ENCODE measurements at regions not wholly inside any gene's neighbourhood (a gene's known extent, or its start where the extent isn't known, plus 50 kb on each side); places are given as distances from the start of the nearest gene placed in this dataset.

DNA sequence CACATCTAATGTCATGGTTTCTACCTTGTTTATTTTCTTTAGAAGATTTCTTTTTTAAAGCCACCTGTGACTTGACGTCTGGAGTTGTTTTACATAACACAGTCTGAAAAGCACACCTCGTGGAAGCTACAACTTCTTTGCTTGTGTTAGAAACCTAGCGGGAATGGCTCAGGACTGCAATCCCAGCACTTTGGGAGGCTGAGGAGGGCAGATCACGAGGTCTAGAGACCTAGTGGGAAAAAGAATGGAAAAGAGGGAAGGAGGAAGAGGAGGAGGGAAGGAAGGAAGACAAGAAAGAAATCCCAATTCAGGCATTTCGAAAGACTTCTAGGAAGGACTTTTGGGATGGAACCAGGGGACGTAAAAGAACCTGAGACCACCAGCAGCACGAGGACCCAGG lies 146.3 kb upstream of the CELF2 start:
- DNase-seq (ENCODE audit: low read depth), result no peak
- Histone ChIP-seq H3K27me3 (ENCODE audit: insufficient read depth, low read length) (no peaks in the 10 kb centered on the region), H4K20me1 (ENCODE audit: insufficient read depth, low read length) (no peaks in the 10 kb centered on the region), H3K36me3 (ENCODE audit: insufficient read depth, low read length) (no peaks in the 10 kb centered on the region), H3K79me2 (ENCODE audit: insufficient read depth, low read length) (no peaks in the 10 kb centered on the region), H3K9me3 (ENCODE audit: insufficient read depth, low read depth, low read length) (no peaks in the 10 kb centered on the region), H3K4me2 (ENCODE audit: low read length) (peak overlapping the region; percentile 68), H3K4me3 (ENCODE audit: insufficient read depth, low read depth, low read length) (no peak overlapping the region), H3K4me1 (ENCODE audit: insufficient read depth, low read length) (peaks cover 40% of the 10 kb centered on the region), H2AFZ (ENCODE audit: low read depth, low read length) (no peak overlapping the region), H3K27ac (ENCODE audit: low read depth, low read length) (peak overlapping the region; percentile 94), H3K9ac (ENCODE audit: low read length) (peak overlapping the region; percentile 69)
- TF ChIP-seq, protein P1, sequence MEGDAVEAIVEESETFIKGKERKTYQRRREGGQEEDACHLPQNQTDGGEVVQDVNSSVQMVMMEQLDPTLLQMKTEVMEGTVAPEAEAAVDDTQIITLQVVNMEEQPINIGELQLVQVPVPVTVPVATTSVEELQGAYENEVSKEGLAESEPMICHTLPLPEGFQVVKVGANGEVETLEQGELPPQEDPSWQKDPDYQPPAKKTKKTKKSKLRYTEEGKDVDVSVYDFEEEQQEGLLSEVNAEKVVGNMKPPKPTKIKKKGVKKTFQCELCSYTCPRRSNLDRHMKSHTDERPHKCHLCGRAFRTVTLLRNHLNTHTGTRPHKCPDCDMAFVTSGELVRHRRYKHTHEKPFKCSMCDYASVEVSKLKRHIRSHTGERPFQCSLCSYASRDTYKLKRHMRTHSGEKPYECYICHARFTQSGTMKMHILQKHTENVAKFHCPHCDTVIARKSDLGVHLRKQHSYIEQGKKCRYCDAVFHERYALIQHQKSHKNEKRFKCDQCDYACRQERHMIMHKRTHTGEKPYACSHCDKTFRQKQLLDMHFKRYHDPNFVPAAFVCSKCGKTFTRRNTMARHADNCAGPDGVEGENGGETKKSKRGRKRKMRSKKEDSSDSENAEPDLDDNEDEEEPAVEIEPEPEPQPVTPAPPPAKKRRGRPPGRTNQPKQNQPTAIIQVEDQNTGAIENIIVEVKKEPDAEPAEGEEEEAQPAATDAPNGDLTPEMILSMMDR (IDR thresholded peaks at IDR 0.05; ENCODE audit: insufficient read depth, low read depth, low read length), result no peak
- TF ChIP-seq EZH2 (IDR thresholded peaks at IDR 0.05; ENCODE audit: insufficient read depth, low read length), result no peak
- Mint-ChIP-seq H3K4me3 (ENCODE audit: unreplicated experiment) (no peak overlapping the region), H3K36me3 (ENCODE audit: low read depth, unreplicated experiment) (no peaks in the 10 kb centered on the region), H3K27ac (ENCODE audit: unreplicated experiment) (peak overlapping the region; percentile 99), H3K9me3 (ENCODE audit: unreplicated experiment) (no peaks in the 10 kb centered on the region), H3K27me3 (ENCODE audit: low read depth, unreplicated experiment) (no peaks in the 10 kb centered on the region), H3K4me1 (ENCODE audit: low read depth, unreplicated experiment) (peaks cover 27% of the 10 kb centered on the region)
- no peak for FAIRE-seq

DNA sequence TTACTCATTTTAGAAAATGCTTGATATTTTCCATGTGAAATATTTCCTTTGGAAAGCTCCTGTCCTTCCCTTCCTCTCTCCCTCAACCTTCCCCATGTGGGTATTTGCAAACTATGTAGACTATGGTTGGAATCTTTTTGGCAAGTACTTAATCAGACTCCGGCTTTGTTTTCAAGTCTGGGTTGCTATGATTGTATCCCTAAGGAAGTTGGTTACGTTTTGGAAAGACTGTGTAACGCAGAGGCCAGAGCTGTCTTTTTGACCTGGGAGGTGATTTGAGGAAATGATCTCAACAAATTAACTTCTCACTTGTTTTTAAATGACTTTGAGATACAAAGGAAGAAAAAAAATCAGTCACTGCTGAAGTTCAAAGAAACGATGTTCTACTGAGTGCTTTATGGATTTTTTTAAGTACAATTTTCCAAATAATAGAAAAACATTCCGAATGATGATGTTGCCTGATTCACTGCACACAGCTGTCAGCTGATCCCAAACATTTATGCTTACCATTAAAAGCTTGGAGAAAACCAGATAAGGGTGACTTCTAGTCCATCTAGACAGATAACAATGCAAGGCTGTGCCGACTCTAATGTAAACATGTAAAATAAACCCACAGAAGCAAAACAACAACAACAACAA lies 145.5 kb upstream of the CELF2 start:
- Mint-ChIP-seq H3K9me3 (ENCODE audit: unreplicated experiment) (no peaks in the 10 kb centered on the region), H3K36me3 (ENCODE audit: low read depth, unreplicated experiment) (no peaks in the 10 kb centered on the region), H3K4me1 (ENCODE audit: low read depth, unreplicated experiment) (peaks cover 27% of the 10 kb centered on the region), H3K27me3 (ENCODE audit: low read depth, unreplicated experiment) (no peaks in the 10 kb centered on the region), H3K4me3 (ENCODE audit: unreplicated experiment) (no peak overlapping the region), H3K27ac (ENCODE audit: unreplicated experiment) (peak overlapping the region; percentile 99)
- H3K79me2 ChIP-seq (ENCODE audit: insufficient read depth, low read length), result no peaks in the 10 kb centered on the region
- peaks cover 40% of the 10 kb centered on the region for H3K4me1 ChIP-seq (ENCODE audit: insufficient read depth, low read length)
- no peaks in the 10 kb centered on the region for H3K36me3 ChIP-seq (ENCODE audit: insufficient read depth, low read length)
- peak overlapping the region; percentile 79 for H3K9ac ChIP-seq (ENCODE audit: low read length)
- H3K27me3 ChIP-seq (ENCODE audit: insufficient read depth, low read length), result no peaks in the 10 kb centered on the region
- no peak overlapping the region for H2AFZ ChIP-seq (ENCODE audit: low read depth, low read length)
- H3K9me3 ChIP-seq (ENCODE audit: insufficient read depth, low read depth, low read length), result no peaks in the 10 kb centered on the region
- peak overlapping the region; percentile 68 for H3K4me2 ChIP-seq (ENCODE audit: low read length)
- H4K20me1 ChIP-seq (ENCODE audit: insufficient read depth, low read length), result no peaks in the 10 kb centered on the region
- H3K4me3 ChIP-seq (ENCODE audit: insufficient read depth, low read depth, low read length), result no peak overlapping the region
- TF ChIP-seq EZH2 (IDR thresholded peaks at IDR 0.05; ENCODE audit: insufficient read depth, low read length), result no peak
- TF ChIP-seq, protein P1 (IDR thresholded peaks at IDR 0.05; ENCODE audit: insufficient read depth, low read depth, low read length), result no peak
- H3K27ac ChIP-seq (ENCODE audit: low read depth, low read length), result peak overlapping the region; percentile 94
- DNase-seq (ENCODE audit: low read depth) (peak; percentile 98), FAIRE-seq (peak; percentile 96)

DNA sequence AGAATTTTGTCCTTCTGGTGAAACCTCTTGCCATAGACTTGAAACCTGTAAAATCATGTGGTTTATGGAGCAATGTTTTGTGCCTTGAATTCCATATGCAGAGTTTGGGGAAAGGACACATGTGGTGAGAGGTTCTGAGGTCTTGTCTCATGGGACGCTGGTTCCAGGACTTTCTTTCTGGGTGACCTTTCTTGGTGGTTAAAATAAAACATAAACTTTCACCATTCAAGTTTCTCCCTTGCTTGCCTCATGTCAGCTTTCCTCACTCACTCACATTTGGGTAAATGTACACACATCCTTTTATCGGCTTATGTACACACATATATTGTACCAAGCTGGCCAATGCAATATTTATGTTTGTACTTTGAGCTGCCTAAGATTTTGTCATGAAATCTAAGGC lies 144.9 kb upstream of the CELF2 start:
- Mint-ChIP-seq H3K27me3 (ENCODE audit: low read depth, unreplicated experiment) (no peaks in the 10 kb centered on the region), H3K4me1 (ENCODE audit: low read depth, unreplicated experiment) (peaks cover 27% of the 10 kb centered on the region), H3K27ac (ENCODE audit: unreplicated experiment) (peak overlapping the region; percentile 99), H3K9me3 (ENCODE audit: unreplicated experiment) (no peaks in the 10 kb centered on the region), H3K36me3 (ENCODE audit: low read depth, unreplicated experiment) (no peaks in the 10 kb centered on the region), H3K4me3 (ENCODE audit: unreplicated experiment) (no peak overlapping the region)
- Histone ChIP-seq H3K9ac (ENCODE audit: low read length) (peak overlapping the region; percentile 79), H3K9me3 (ENCODE audit: insufficient read depth, low read depth, low read length) (no peaks in the 10 kb centered on the region), H3K4me2 (ENCODE audit: low read length) (peak overlapping the region; percentile 68), H3K79me2 (ENCODE audit: insufficient read depth, low read length) (no peaks in the 10 kb centered on the region), H3K4me1 (ENCODE audit: insufficient read depth, low read length) (peaks cover 40% of the 10 kb centered on the region), H2AFZ (ENCODE audit: low read depth, low read length) (no peak overlapping the region), H3K27me3 (ENCODE audit: insufficient read depth, low read length) (no peaks in the 10 kb centered on the region), H3K4me3 (ENCODE audit: insufficient read depth, low read depth, low read length) (no peak overlapping the region), H3K27ac (ENCODE audit: low read depth, low read length) (peak overlapping the region; percentile 94), H4K20me1 (ENCODE audit: insufficient read depth, low read length) (no peaks in the 10 kb centered on the region), H3K36me3 (ENCODE audit: insufficient read depth, low read length) (no peaks in the 10 kb centered on the region)
- peak; percentile 54 for FAIRE-seq
- TF ChIP-seq, protein P1 (IDR thresholded peaks at IDR 0.05; ENCODE audit: insufficient read depth, low read depth, low read length), result no peak
- TF ChIP-seq EZH2 (IDR thresholded peaks at IDR 0.05; ENCODE audit: insufficient read depth, low read length), result no peak
- no peak for DNase-seq (ENCODE audit: low read depth)
